PFSK-1 (cell line): ENCODE measurements at regions not wholly inside any gene's neighbourhood (a gene's known extent, or its start where the extent isn't known, plus 50 kb on each side); places are given as distances from the start of the nearest gene placed in this dataset.

Experiments used
- FOXP2 ChIP-seq: optimal IDR thresholded peaks from 2 replicates; pipeline ENCODE3; 2011; ENCODE audit warnings: borderline replicate concordance, control low read depth, inconsistent platforms; ENCODE audit not compliant: insufficient read depth; ENCODE audit errors: extremely low read length, extremely low read depth
- POLR2AphosphoS5 ChIP-seq: IDR thresholded peaks from 2 replicates; pipeline ENCODE4 v1.6.1; 2012; ENCODE audit warnings: low read depth, mild to moderate bottlenecking, control low read depth, low read length, moderate library complexity
- SIN3A ChIP-seq: IDR thresholded peaks from 2 replicates; pipeline ENCODE4 v1.6.1; 2012; ENCODE audit warnings: mild to moderate bottlenecking, low read length, moderate library complexity, borderline replicate concordance; ENCODE audit not compliant: insufficient read depth
- TAF1 ChIP-seq: IDR thresholded peaks from 2 replicates; pipeline ENCODE4 v1.6.1; 2012; ENCODE audit warnings: low read length, control low read depth, borderline replicate concordance; ENCODE audit not compliant: insufficient read depth
- TF ChIP-seq, protein P1 (sequence below), 2 experiments: IDR thresholded peaks; 2 replicates each; pipeline versions ENCODE4 v1.6.1 to v1.8.0; 2011 to 2012; ENCODE audit warnings: low read depth in 2 of 2, low read length in 2 of 2, control low read depth in 1 of 2, inconsistent platforms in 1 of 2, mild to moderate bottlenecking in 1 of 2, moderate library complexity in 1 of 2; ENCODE audit not compliant: insufficient read depth in 1 of 2

GRCh38 chr2:172247203-172247602 lies 144.5 kb upstream of the DLX2 start:
- no peak for TF ChIP-seq POLR2AphosphoS5
- TF ChIP-seq TAF1: no peak
- TF ChIP-seq SIN3A: no peak
- TF ChIP-seq, protein P1, sequence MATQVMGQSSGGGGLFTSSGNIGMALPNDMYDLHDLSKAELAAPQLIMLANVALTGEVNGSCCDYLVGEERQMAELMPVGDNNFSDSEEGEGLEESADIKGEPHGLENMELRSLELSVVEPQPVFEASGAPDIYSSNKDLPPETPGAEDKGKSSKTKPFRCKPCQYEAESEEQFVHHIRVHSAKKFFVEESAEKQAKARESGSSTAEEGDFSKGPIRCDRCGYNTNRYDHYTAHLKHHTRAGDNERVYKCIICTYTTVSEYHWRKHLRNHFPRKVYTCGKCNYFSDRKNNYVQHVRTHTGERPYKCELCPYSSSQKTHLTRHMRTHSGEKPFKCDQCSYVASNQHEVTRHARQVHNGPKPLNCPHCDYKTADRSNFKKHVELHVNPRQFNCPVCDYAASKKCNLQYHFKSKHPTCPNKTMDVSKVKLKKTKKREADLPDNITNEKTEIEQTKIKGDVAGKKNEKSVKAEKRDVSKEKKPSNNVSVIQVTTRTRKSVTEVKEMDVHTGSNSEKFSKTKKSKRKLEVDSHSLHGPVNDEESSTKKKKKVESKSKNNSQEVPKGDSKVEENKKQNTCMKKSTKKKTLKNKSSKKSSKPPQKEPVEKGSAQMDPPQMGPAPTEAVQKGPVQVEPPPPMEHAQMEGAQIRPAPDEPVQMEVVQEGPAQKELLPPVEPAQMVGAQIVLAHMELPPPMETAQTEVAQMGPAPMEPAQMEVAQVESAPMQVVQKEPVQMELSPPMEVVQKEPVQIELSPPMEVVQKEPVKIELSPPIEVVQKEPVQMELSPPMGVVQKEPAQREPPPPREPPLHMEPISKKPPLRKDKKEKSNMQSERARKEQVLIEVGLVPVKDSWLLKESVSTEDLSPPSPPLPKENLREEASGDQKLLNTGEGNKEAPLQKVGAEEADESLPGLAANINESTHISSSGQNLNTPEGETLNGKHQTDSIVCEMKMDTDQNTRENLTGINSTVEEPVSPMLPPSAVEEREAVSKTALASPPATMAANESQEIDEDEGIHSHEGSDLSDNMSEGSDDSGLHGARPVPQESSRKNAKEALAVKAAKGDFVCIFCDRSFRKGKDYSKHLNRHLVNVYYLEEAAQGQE (IDR thresholded peaks at IDR 0.05; ENCODE audit: insufficient read depth in 1 of 2, low read depth in 2 of 2, low read length in 2 of 2): no peak
- no peak for TF ChIP-seq FOXP2

GRCh38 chr2:172248381-172248780 lies 145.7 kb upstream of the DLX2 start:
- TF ChIP-seq, protein P1 (IDR thresholded peaks at IDR 0.05; ENCODE audit: insufficient read depth in 1 of 2, low read depth in 2 of 2, low read length in 2 of 2): no peak
- TF ChIP-seq POLR2AphosphoS5 (no peak), TAF1 (no peak)

- TF ChIP-seq TAF1 (no peak), SIN3A (no peak), FOXP2 (no peak), POLR2AphosphoS5 (no peak)
- TF ChIP-seq, protein P1 (IDR thresholded peaks at IDR 0.05; ENCODE audit: insufficient read depth in 1 of 2, low read depth in 2 of 2, low read length in 2 of 2): no peak
Observed at GRCh38 chr2:172248785-172249187, 146.1 kb upstream of the DLX2 start.

DNA sequence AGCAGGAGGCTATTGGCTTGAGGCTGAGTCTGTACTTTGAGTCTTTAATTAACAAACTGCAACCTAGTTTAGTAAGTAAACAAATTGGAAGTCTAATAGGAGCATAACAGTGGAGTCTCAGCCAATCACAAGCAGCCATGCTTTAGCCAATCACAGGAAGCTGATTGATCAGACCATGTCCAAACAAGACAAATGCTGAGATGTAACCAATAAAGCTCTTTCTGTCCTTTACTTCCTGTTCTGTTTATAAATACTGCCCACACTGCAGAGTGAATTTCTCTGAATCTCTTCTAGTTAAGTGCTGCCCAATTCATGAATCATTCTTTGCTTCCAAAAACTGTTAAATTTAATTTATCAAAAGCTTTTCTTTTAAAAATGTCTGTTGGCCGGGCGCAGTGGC lies 146.6 kb upstream of the DLX2 start:
- TF ChIP-seq POLR2AphosphoS5: no peak
- TF ChIP-seq FOXP2: no peak
- TF ChIP-seq SIN3A: no peak
- TF ChIP-seq, protein P1 (IDR thresholded peaks at IDR 0.05; ENCODE audit: insufficient read depth in 1 of 2, low read depth in 2 of 2, low read length in 2 of 2): no peak
- TF ChIP-seq TAF1: no peak

GRCh38 chr2:172249986-172250385 lies 147.3 kb upstream of the DLX2 start:
- TF ChIP-seq SIN3A: no peak
